Skin epidermis (tissue), 12 donors: ENCODE measurements at regions not wholly inside any gene's neighbourhood (a gene's known extent, or its start where the extent isn't known, plus 50 kb on each side); places are given as distances from the start of the nearest gene placed in this dataset.

ENCODE experiments used
- H3K27ac ChIP-seq, 21 experiments: fragments of 200-600 bp; sonication (generic) in 11 of 21; one replicate each; pipeline ENCODE4 v1.5.0; 2020; ENCODE audit warnings: mild to moderate bottlenecking in 3 of 21, inconsistent platforms in 2 of 21, moderate library complexity in 2 of 21
- H3K4me3 ChIP-seq, 7 experiments: fragments of 200-600 bp; sonication (generic) in 2 of 7; one replicate each; pipeline ENCODE4 v1.5.0; 2020; ENCODE audit warnings: inconsistent platforms in 2 of 7, mild to moderate bottlenecking in 2 of 7, moderate library complexity in 1 of 7

DNA sequence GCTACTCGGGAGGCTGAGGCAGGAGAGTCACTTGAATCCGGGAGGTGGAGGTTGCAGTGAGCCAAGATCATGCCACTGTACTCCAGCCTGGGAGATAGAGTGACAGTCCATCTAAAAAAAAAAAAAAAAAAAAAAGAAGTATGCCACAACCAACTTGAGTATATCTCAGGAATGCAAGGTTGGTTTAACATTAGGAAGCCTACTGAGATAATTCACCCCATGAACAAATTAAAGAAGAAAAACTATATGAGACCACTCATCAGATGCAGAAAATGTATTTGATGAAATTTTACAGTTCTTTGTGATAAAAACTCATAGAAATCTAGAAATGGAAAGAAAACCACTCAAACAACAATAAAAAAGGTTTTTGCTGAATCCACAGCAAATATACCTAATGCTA, 373.8 kb downstream of the LMO4 start:
- no peak overlapping the region for H3K27ac ChIP-seq
- no peak overlapping the region for H3K4me3 ChIP-seq

DNA sequence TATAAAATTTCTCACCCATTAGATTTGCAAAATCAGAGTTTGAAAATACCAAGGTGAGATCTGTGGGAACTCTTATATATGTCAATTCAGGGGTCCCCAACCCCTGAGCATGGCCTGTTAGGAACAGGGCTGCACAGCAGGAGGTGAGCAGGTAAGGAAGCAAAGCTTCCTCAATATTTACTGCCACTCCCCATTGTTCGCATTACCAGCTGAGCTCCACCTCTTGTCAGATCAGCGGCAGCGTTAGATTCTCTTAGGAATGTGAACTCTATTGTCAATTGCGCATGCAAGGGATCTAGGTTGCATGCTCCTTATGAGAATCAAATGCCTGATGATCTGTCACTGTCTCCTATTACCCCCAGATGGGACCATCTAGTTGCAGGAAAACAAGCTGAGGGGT, 376.6 kb downstream of the LMO4 start:
- no peak overlapping the region for H3K4me3 ChIP-seq
- H3K27ac ChIP-seq = no peak overlapping the region

DNA sequence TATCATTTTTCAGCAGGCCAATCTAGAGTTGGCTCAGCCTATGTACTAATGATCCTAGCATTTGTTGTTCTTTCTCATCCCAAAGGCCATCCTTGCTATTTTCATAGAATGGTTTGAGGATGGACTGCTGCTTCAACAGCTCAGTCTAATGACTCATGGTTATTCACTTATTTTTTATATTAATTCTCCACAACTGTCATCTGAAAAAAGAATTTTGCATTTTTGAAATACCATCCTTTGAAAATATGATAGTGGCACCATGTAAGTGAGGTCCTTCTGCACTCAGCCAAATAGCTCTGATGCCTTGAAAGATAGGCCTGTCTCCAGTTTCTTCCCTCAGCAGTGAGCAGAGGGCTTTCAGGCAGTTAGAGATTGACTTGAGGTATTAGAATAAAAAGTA, 377.5 kb downstream of the LMO4 start:
- no peak overlapping the region for H3K27ac ChIP-seq
- H3K4me3 ChIP-seq = no peak overlapping the region

DNA sequence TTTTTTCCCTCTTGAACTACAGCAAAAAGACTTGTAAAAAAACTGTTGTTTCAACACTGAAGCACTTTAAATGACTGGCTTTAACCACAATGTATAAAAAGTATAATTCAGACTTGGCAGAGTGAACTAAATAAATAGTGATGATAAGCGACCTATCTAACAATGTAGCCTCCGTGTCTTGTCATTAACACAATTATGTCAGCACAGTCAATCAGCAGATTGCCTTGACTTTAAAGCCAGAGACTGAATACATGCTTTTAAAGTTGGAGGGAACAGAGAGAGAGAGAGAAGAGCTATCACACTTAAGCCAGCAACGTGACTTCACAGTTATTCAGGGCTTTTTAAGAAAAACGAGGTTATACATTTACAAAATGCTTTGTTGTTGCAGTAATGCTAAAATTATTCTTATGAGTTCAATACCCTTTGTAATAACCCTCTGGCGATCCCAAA, 378.1 kb downstream of the LMO4 start:
- no peak overlapping the region for H3K27ac ChIP-seq
- H3K4me3 ChIP-seq = no peak overlapping the region

DNA sequence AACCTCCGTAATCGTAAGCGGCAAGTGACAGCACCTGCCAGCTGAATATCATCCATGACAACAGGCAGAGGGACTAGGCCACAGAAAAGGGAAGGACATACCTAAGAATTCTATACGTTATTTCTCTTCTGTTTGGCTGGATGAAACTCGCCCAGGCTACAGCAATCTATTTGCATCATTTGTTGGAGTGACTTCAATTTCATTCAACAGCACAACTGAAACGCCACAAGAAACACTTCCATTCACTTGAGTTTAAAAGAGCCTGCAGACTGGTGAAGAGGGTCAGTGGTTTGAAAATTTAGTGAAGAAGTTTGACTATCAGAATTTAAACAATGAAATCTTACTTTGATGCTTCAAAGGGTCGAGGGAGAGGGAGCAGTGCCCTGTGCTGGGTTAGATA, 378.7 kb downstream of the LMO4 start:
- no peak overlapping the region for H3K27ac ChIP-seq
- H3K4me3 ChIP-seq = no peak overlapping the region

DNA sequence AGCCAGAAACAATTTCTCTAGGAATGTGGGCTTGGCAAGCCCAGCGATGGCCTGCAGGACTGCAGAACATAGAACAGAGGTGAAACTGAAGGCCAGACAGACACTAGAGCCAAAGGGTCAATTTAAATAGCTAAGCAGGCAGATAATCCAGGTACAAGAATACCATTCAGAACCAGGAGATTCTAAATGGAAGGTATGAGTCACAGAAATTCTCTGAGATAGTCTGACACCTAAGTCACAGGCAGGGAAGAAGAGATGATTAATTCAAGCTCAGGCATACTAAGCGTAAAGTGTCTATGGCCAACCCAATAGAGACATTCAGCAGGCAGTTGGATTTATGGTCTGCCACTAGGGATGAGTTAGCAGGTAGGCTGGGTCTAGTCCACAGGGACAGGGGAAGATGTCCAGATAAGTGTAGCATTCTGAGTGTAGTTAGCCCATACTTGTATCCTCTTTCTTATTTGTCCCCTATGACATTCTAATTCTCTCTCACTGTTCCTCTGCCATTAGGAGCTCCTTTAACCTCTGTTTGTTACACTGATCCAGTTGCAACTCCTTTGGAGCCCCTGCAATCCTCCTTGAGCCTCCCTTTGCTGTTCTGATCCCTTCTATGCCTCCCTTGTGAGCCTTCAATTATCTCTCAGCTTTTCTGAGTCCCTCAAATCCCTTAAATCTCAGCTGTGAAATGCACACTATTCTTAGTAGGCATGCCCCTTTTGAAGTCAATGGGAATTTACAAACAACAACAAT, 383.8 kb downstream of the LMO4 start:
- no peak overlapping the region for H3K27ac ChIP-seq
- no peak overlapping the region for H3K4me3 ChIP-seq

DNA sequence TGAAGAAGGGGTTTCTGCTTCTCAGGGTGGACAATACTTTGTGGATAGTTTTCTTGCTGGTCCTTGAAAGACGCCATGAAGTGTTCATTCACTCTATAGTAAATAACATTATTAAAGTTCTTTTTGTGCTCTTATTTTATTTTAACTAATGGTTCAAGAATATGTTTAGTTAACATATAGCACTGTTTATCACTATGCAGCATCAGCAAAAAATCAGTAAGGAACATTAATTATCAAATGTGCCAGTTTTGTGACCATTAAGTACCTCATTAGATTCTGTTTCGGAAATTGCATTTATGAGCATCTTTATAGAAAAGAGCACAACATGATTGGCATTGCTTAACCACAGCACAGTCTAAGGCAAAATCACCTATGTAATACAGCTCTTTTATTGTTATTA, 385.6 kb downstream of the LMO4 start:
- Histone ChIP-seq H3K4me3 (no peak overlapping the region), H3K27ac (no peak overlapping the region)

DNA sequence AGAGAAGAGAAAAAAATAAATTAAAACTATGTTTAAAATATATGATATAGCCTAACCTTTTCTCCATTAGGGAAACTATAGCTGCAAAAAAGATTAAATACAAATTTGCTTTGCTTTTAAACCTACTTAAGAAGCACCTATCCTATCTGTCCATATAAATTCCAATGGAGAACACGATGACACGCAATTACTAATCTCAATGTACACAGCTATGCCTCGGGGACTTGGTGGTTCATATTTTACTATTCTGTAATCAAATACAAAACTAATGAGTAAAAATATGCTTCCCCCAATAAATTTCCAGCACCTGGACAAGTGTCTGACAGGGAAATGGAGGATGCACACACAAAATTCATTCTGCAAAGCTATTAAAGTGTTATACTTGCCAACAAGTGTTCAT, 386.4 kb downstream of the LMO4 start:
- Histone ChIP-seq H3K27ac (no peak overlapping the region), H3K4me3 (no peak overlapping the region)

DNA sequence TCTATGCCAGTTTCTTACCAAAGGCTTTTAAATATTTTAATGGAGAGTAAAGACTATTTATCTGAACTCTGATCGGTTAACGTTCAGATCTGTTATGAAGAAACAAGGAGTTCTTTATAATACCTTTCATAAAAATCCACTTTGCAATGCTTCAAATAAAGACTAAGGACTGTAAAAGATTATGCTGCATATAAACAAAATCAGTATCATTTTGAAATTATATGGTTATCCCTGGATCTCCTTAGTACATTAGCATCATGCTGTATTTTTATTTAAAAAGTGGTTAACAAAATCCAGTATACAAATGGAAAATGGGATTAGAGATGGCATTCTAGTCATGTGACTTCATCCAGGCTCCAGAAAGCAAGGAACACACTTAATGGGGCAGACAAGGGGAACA, 386.8 kb downstream of the LMO4 start:
- Histone ChIP-seq H3K4me3 (no peak overlapping the region), H3K27ac (no peak overlapping the region)

DNA sequence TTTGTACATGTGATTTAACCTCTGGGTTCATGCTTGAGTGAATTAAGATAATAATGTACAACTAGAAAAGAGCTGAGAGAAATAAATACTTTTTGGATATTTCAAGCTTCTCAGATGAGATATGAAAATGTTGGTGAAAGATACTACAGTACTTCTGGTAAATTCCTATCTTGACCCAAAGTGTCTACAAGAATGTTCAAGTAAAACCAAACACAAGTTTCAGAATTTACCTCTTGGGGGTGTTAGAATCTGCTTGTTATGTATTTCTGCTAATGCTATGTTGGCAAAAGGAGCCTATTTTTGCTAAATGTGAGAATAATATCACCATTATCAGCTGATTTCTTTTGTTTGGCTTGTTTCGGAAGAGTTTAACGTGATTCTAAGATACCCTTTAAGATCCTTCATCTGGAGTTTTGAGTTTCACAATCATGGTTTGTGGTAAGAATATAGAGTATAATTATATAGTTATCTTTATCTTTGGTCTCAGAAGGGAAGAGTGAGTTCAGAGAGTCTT, 388.5 kb downstream of the LMO4 start:
- H3K4me3 ChIP-seq = no peak overlapping the region
- H3K27ac ChIP-seq = no peak overlapping the region

DNA sequence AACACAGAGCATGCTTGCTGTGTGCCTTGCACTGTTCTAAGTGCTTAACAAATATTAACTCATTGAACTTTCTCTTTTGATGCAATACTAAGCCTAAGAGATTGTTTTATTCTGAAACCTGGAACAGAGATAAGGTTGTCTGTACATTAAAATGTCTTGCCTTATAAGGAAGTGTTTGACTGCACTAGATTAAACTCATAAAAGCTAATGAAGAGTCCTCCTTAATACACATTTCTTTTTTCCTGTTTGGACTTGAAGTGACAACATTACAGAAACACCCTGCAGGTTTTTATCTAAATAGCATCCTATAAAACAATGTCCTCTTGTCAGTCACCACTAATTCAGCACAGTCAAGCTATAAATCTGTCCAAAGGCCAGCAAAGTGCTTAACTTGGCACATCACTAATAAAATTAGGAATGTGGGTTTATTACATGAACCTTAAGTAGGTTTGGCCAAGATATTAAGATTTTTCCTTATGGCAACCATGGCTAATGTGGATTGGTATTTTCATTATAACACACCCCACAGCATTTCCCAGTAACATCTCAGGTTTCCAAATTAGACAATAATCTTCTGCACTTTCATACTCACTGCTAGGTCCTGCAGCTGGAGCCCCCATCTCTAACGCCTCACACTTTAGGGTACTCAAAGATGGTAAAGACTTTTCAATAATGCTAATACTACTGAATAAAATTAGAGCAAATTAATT, 389.7 kb downstream of the LMO4 start:
- H3K4me3 ChIP-seq = no peak overlapping the region
- no peak overlapping the region for H3K27ac ChIP-seq

DNA sequence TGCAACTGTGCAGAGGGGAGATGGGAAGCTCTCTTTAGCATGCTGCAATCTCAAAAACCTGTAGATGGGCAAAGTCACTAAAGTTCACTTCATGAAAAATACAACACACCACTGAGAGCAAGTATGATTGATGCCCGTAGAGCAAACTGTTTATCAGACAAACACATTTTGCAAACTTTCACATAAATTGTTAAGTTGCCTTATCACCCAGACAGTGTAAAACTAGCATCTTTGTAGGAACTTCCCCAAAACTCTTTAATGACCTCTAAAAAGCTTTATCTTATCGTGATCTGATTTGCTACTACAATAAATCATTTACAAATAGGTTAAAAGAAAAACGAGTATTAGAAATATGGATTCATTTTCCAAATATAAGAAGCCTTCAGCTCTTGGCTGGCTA, 391.0 kb downstream of the LMO4 start:
- no peak overlapping the region for H3K27ac ChIP-seq

DNA sequence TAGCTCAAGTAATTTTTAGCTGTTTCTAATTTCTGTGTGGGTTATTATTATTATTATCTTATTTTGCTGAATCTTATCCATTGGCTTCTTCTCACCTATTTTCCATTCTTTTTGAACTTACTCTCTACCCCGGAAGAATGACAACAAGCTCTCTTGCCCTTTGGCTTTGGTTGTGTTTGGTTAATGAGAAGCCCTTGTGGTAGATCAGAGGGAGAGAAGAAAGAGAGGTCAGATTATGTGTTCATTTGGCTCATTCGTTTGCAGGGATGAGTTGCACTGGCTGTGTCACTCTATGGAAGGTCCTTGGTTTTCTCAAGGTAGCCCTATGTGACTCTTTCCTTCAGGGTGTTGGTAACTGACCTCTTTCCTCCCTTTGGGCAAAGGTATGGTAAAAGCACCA, 391.9 kb downstream of the LMO4 start:
- no peak overlapping the region for H3K4me3 ChIP-seq
- no peak overlapping the region for H3K27ac ChIP-seq

More for the DNA sequence above, 391.0 kb downstream of the LMO4 start:
- no peak overlapping the region for H3K4me3 ChIP-seq

DNA sequence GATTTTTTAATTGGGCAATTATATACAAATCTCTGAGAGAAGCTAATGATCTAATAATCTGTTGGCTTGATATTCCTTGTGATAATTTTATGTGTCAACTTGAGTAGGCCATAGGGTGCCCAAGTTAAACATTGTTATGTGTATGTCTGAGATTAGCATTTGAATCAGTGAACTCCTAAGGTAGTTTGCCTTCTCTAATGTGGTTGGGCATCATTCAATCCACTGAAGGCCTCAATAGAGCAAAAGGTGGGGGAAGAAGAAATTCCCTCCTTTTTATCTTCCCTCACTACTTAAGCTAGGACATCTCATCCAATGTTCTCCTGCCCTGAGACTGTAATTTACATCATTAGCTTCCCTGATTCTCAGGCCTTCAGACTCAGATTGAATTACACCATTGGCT, 394.5 kb downstream of the LMO4 start:
- Histone ChIP-seq H3K27ac (no peak overlapping the region), H3K4me3 (no peak overlapping the region)

DNA sequence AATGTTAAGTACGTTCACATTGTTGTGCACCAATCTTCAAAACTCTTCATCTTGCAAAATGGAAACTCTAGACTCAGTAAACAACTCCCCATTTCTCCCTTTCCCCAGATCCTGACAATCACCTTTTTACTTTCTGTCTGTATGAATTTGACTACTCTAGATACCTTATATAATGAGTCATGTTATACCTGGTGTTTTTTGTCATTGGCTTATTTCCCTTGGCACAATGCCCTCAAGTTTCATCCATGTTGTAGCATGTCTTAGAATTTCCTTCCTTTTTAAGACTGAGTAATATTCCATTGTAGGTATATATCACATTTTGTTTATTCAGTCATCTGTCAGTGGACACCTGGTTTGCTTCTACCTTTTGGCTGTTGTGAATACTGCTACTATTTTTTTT, 399.5 kb downstream of the LMO4 start:
- Histone ChIP-seq H3K4me3 (no peak overlapping the region), H3K27ac (no peak overlapping the region)

DNA sequence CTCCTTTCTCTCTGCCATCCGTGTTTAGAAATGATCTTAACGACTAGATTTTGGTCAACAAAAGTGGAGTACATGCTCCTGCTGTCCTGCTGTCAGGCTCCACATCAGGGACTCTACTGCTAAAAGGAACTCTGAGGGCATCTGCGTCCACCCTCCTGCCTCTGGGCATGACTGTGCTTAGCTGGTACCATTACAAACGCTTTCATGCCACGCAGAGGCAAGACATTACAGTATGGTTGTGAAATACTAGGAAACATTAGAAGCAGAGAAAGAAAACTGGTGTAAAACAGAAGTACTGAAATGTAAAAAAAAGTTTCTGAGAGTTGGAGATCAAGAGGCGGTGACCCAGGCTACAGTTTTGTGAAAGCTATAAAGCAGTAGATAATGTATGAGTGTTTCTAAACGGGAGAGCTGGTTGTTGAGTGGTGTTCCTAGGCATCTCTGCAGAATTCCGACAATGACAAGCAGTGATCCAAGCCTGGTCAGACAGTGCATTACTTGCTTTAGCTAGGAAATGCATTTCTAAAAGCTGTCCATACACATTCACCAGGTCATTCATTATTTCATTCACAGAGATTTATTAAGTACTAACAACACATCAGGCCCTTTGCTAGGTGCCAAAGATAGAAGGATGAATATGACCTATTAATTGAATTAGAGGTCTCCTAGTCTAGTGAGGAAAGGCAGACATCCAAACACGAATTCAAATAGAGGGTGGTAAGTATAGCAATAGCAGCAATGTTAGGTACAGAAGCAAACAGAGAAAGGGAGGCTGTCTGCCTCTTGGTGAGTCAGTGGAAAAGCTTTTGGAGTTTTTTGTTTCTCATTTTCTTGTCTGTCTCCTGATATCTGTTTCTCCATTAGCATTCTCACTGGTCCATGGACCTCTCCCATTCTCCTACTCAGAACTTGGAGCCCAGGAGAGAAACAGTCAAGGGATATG, 401.9 kb downstream of the LMO4 start:
- Histone ChIP-seq H3K4me3 (no peak overlapping the region), H3K27ac (no peak overlapping the region)

DNA sequence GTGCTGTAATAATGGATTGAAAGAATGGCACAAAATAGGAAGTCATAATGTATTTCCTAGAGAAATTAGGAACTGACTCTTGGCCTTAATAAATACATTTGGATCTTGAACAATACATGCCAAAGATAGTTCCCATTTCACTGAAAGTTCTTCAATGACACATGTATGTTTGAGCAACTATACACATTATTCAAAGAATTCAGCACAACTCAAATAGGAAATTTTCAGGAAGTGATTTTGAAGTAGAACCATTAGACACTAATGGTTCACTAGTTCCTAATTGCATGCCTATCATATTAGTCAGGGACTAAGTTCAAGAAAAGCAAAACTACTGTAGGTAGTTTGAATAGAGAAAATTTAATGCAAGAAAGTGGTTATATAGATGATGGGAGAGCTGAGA, 404.7 kb downstream of the LMO4 start:
- H3K4me3 ChIP-seq = no peak overlapping the region
- H3K27ac ChIP-seq = no peak overlapping the region

DNA sequence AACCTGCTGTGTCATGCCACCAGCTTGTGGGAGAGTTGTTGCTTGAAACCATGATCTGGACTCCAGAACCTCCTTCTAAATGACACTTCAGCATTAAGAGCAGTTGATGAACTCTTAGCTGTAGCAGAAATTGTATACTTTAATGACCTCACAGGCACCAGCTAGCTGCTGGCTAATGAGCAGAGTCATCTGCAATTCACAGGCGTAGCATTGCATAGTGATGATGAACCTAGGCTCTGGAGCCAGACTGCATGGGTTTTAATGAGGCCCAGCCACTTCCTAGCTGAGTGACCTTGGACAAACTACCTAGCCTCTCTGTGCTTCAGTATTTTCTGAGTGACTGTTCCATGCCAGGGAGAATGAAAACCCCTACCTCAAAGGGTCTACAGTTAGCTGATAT, 407.1 kb downstream of the LMO4 start:
- Histone ChIP-seq H3K4me3 (no peak overlapping the region), H3K27ac (no peak overlapping the region)

DNA sequence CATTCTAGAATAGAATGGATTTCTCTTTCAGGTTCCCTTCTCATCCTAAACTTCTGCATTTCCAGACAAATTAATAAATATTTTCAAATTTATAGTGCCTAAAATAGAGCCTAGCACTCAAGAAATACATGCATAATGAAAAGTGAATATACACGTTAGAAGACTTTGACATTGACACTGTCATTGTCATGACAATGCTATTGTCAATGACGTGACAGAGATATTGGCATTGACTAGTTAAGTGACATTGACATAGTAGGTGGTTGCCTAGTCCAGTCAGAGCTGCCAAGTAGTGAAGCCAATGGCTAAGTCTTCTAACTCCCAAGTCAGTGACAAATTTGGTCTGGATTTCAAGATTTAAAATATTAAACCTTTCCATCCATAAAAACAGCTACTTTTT, 410.5 kb downstream of the LMO4 start:
- H3K27ac ChIP-seq = no peak overlapping the region
- no peak overlapping the region for H3K4me3 ChIP-seq

DNA sequence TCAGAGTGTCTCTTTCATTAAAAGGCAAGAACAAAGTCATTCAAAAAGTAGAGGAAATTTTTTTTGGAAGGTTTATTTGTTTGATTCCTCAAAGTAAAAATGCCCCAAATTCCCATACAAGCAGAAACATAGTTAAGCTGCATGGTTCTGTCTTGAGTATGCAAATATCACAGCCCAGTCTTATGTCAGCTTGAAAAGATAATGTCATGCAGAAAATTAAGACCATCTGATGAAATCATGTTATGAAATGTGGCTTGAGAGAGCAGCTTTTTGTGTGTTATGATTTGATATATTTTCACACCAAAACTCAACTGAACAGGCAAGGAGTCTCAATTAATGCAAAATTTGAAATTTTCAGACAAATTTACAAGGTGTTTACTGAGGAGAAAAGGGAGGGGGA, 411.0 kb downstream of the LMO4 start:
- H3K27ac ChIP-seq = no peak overlapping the region
- no peak overlapping the region for H3K4me3 ChIP-seq
